Endothelial cell (in vitro differentiated cells): ENCODE measurements at regions not wholly inside any gene's neighbourhood (a gene's known extent, or its start where the extent isn't known, plus 50 kb on each side); places are given as distances from the start of the nearest gene placed in this dataset.

Source experiments
- DNase-seq: peaks from one replicate; pipeline ENCODE4 v3.0.0; 2021; ENCODE audit warnings: low spot score
- H3K27ac Mint-ChIP-seq: one replicate; pipeline ENCODE4 v1.8.0; 2021; ENCODE audit warnings: mixed read lengths, inconsistent platforms; ENCODE audit not compliant: unreplicated experiment
- H3K27me3 Mint-ChIP-seq: one replicate; pipeline ENCODE4 v1.8.0; 2021; ENCODE audit warnings: mild to moderate bottlenecking, moderate library complexity, mixed read lengths, inconsistent platforms; ENCODE audit not compliant: unreplicated experiment
- H3K36me3 Mint-ChIP-seq: one replicate; pipeline ENCODE4 v1.8.0; 2021; ENCODE audit warnings: mild to moderate bottlenecking, low read depth, mixed read lengths, inconsistent platforms; ENCODE audit not compliant: unreplicated experiment
- H3K4me1 Mint-ChIP-seq: one replicate; pipeline ENCODE4 v1.8.0; 2021; ENCODE audit warnings: mild to moderate bottlenecking, mixed read lengths, inconsistent platforms; ENCODE audit not compliant: unreplicated experiment
- H3K4me3 Mint-ChIP-seq: one replicate; pipeline ENCODE4 v1.8.0; 2021; ENCODE audit warnings: mild to moderate bottlenecking, mixed read lengths, inconsistent platforms; ENCODE audit not compliant: unreplicated experiment
- H3K9me3 Mint-ChIP-seq: one replicate; pipeline ENCODE4 v1.8.0; 2021; ENCODE audit warnings: mixed read lengths, inconsistent platforms; ENCODE audit not compliant: unreplicated experiment
- TF ChIP-seq, protein P1 (sequence below): fragments of 200-600 bp; sonication (generic); IDR thresholded peaks from one replicate; pipeline ENCODE4 v1.5.0; 2021; ENCODE audit warnings: antibody characterized with exemption; ENCODE audit not compliant: unreplicated experiment

- Mint-ChIP-seq H3K36me3 (no peaks in the 10 kb centered on the region), H3K4me3 (no peak overlapping the region), H3K4me1 (peaks cover 12% of the 10 kb centered on the region), H3K9me3 (no peaks in the 10 kb centered on the region), H3K27me3 (peaks cover 2% of the 10 kb centered on the region), H3K27ac (no peak overlapping the region)
- no peak for DNase-seq
- TF ChIP-seq, protein P1, sequence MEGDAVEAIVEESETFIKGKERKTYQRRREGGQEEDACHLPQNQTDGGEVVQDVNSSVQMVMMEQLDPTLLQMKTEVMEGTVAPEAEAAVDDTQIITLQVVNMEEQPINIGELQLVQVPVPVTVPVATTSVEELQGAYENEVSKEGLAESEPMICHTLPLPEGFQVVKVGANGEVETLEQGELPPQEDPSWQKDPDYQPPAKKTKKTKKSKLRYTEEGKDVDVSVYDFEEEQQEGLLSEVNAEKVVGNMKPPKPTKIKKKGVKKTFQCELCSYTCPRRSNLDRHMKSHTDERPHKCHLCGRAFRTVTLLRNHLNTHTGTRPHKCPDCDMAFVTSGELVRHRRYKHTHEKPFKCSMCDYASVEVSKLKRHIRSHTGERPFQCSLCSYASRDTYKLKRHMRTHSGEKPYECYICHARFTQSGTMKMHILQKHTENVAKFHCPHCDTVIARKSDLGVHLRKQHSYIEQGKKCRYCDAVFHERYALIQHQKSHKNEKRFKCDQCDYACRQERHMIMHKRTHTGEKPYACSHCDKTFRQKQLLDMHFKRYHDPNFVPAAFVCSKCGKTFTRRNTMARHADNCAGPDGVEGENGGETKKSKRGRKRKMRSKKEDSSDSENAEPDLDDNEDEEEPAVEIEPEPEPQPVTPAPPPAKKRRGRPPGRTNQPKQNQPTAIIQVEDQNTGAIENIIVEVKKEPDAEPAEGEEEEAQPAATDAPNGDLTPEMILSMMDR, result no peak
These were observed 741.7 kb downstream of the PLCL1 start for GRCh38 chr2:198546122-198546521.

DNA sequence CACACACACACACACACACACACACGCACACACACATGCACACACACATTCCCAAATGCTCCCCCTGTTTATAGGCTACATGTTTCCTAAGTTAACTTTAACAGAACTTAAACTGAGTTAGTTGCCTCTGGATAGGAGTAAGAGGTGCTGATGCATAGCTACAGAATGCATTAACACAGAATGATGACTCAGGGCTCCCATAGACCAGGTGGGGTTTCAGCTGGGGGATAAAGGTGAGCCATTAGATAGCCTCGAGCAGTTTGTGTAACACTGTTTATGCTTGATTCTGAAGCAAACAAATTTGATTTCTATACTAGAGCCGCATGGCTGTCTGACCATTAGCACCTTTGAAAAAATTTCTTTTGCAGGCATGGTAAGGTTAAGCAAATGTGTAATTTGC, 741.0 kb downstream of the PLCL1 start:
- Mint-ChIP-seq H3K4me1 (peaks cover 12% of the 10 kb centered on the region), H3K4me3 (no peak overlapping the region), H3K27me3 (no peaks in the 10 kb centered on the region), H3K36me3 (no peaks in the 10 kb centered on the region), H3K27ac (no peak overlapping the region), H3K9me3 (no peaks in the 10 kb centered on the region)
- TF ChIP-seq, protein P1, result no peak
- DNase-seq, result no peak

GRCh38 chr2:198544461-198544860, 740.1 kb downstream of the PLCL1 start:
- H3K9me3 Mint-ChIP-seq, result no peaks in the 10 kb centered on the region
- H3K27me3 Mint-ChIP-seq, result no peaks in the 10 kb centered on the region
- no peak overlapping the region for H3K4me3 Mint-ChIP-seq
- TF ChIP-seq, protein P1, result no peak
- H3K27ac Mint-ChIP-seq, result no peak overlapping the region
- H3K36me3 Mint-ChIP-seq, result no peaks in the 10 kb centered on the region
- no peak for DNase-seq
- peaks cover 12% of the 10 kb centered on the region for H3K4me1 Mint-ChIP-seq

DNA sequence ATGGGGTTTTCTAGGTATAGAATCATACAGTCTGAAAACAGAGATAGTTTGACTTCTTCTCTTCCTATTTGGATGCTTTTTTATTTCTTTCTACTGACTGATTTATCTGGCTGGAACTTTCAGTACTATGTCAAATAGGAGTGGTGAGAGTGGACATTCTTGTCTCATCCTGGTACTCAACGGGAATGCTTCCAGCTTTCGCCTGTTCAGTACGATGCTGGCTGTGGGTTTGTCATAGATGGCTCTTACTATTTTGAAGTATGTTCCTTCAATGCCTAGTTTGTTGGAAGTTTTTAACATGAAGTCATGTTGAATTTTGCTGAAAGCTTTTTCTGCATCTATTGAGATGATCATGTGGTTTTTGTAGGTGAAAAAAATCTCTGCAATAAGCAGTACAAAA, 730.4 kb downstream of the PLCL1 start:
- Mint-ChIP-seq H3K27ac (no peak overlapping the region), H3K4me3 (no peak overlapping the region), H3K9me3 (no peaks in the 10 kb centered on the region), H3K4me1 (no peaks in the 10 kb centered on the region), H3K27me3 (peaks cover 1% of the 10 kb centered on the region), H3K36me3 (no peaks in the 10 kb centered on the region)
- DNase-seq, result no peak
- TF ChIP-seq, protein P1, result no peak

- Mint-ChIP-seq H3K4me1 (no peaks in the 10 kb centered on the region), H3K9me3 (no peaks in the 10 kb centered on the region), H3K4me3 (no peak overlapping the region), H3K27ac (no peak overlapping the region), H3K27me3 (no peaks in the 10 kb centered on the region), H3K36me3 (no peaks in the 10 kb centered on the region)
- no peak for DNase-seq
- TF ChIP-seq, protein P1, result no peak
These were observed 721.0 kb downstream of the PLCL1 start for GRCh38 chr2:198525211-198525969.
